HUES48 (cell line): ENCODE measurements at regions not wholly inside any gene's neighbourhood (a gene's known extent, or its start where the extent isn't known, plus 50 kb on each side); places are given as distances from the start of the nearest gene placed in this dataset.

Experiments used
- H3K27ac ChIP-seq: one replicate; pipeline ENCODE4 v1.7.0; 2013; ENCODE audit warnings: low read depth, low read length, inconsistent platforms
- H3K27me3 ChIP-seq: 2 replicates; pipeline ENCODE4 v1.6.1; 2013; ENCODE audit warnings: mild to moderate bottlenecking, low read length; ENCODE audit not compliant: control insufficient read depth, insufficient read depth
- H3K36me3 ChIP-seq: 2 replicates; pipeline ENCODE4 v1.6.1; 2013; ENCODE audit warnings: low read length; ENCODE audit not compliant: control insufficient read depth, insufficient read depth
- H3K4me1 ChIP-seq: 2 replicates; pipeline ENCODE4 v1.6.1; 2013; ENCODE audit warnings: mild to moderate bottlenecking, low read length; ENCODE audit not compliant: control insufficient read depth, insufficient read depth
- H3K4me3 ChIP-seq: 2 replicates; pipeline ENCODE4 v1.5.1; 2013; ENCODE audit warnings: mild to moderate bottlenecking, low read depth, low read length
- H3K9ac ChIP-seq: 2 replicates; pipeline ENCODE4 v1.6.1; 2013; ENCODE audit warnings: mild to moderate bottlenecking, low read depth, low read length, moderate library complexity
- H3K9me3 ChIP-seq: 2 replicates; pipeline ENCODE4 v1.6.1; 2013; ENCODE audit warnings: low read length; ENCODE audit not compliant: control insufficient read depth, insufficient read depth

DNA sequence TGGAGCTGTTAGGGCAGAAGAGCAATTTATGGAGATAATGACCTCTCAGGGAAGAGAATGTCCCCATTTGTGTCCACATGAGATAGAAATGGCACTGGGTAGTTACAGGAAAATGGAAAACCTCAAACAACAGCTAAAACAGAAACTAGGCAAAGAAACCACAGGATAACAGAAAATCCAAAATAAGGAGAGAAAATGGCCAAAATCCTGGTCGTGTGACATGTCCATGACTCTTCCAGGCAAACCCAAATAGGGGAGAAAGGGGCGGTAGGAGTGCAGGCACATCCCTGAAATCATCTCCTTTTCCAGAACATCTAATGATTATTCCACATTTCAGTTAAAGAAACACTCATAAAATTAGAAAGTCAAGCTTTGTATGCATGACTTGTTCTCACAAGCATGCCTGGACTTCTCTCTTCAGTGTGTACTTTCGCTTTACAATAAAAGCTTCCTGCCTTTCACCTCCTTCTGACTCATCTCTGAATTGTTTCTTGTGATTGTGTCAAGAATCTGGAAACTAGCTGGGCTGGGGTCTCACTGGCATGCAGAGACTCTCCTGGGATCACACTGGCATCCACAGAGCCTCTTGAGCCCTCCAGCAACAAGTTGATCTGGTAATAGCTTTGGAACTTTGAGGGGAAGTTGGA, 171.4 kb upstream of the ZP4 start:
- Histone ChIP-seq H3K4me3 (no peak overlapping the region), H3K9ac (no peak overlapping the region), H3K36me3 (no peaks in the 10 kb centered on the region), H3K9me3 (peaks cover 13% of the 10 kb centered on the region), H3K4me1 (no peaks in the 10 kb centered on the region), H3K27ac (no peak overlapping the region), H3K27me3 (no peaks in the 10 kb centered on the region)

DNA sequence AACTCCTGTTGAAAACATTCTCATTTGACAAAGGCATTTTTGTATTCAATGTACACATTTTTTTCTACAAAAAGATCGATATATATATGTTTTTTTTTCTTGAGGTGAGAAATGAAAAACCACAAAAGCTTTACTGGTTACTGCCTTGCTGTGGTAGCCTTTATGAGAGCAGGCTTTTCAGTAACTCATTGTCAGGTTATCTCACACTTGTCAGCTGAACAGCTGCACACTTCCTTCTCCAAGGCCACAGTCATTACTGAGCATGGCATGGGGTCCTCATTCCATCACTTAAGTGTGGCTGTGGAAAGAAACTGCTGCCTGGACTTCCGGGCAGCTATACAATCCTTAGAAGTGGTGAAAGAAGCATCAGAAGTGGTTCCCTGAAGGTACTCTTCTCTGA, 169.3 kb upstream of the ZP4 start:
- no peak overlapping the region for H3K4me3 ChIP-seq
- no peak overlapping the region for H3K9ac ChIP-seq
- no peak overlapping the region for H3K27ac ChIP-seq
- no peaks in the 10 kb centered on the region for H3K36me3 ChIP-seq
- H3K9me3 ChIP-seq: peaks cover 13% of the 10 kb centered on the region
- H3K4me1 ChIP-seq: no peaks in the 10 kb centered on the region
- no peaks in the 10 kb centered on the region for H3K27me3 ChIP-seq

DNA sequence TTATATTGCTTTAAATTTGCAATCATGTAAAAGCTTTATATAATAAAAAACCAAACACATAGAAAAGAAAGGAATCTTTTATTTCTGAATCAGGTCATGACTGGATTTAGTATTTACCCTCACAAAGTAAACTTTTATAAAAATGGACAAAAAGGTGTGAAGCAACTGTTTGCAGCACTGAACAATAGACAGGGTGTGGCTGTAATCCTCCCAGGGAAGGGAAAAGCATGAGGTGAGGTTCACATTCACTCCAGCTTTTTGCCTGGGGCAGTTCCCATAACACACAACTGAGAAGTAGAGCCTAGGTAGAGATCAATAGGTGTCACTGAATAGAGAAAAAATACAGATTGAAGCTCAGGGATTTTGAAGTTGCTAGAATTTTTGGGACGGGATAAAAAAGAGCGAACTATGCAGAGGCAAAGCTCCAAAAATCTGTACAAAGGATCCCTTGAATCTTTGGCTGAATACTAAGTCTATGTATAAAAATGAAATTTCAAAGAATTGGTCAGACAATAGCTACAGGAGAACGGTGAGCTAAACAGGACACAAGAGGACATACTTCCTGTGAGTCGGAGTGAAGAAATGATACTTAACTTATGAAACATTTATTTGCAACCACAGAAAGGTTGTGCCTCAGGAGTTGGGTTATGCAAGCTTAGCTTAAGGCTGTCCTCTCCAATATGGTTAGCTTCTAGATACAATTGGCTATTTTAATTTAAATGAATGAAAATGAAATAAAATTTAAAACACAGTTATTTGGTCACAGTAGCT, 162.0 kb upstream of the ZP4 start:
- no peak overlapping the region for H3K27ac ChIP-seq
- H3K9ac ChIP-seq: no peak overlapping the region
- H3K4me3 ChIP-seq: no peak overlapping the region
- no peaks in the 10 kb centered on the region for H3K27me3 ChIP-seq
- peaks cover 5% of the 10 kb centered on the region; the same call in 1 of the 2 replicates for H3K4me1 ChIP-seq
- H3K9me3 ChIP-seq: peaks cover 5% of the 10 kb centered on the region
- no peaks in the 10 kb centered on the region for H3K36me3 ChIP-seq

DNA sequence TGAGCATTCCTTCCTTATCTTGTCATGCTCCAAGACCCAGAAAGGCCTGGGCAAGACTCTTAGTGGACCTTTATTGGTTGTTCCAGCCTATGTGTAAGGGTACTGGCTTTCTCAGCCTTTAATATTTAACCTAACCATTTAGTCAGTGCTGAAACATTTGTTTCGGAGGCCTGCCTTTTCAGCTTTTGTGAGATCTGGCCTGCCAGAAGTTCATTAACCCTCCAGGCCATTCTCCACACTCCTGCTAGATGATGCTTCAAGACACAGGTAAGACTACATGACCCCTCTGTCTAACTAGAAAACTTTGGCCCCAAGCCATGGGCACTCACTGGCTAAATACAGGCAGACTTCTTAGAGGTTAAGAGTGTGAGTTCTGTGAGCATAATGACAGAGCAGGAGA, 138.4 kb upstream of the ZP4 start:
- no peaks in the 10 kb centered on the region for H3K36me3 ChIP-seq
- no peak overlapping the region for H3K27ac ChIP-seq
- H3K4me3 ChIP-seq: no peak overlapping the region
- no peak overlapping the region for H3K9ac ChIP-seq
- peaks cover 14% of the 10 kb centered on the region; the same call in 1 of the 2 replicates for H3K4me1 ChIP-seq
- peaks cover 5% of the 10 kb centered on the region; the same call in 1 of the 2 replicates for H3K9me3 ChIP-seq
- no peaks in the 10 kb centered on the region for H3K27me3 ChIP-seq

DNA sequence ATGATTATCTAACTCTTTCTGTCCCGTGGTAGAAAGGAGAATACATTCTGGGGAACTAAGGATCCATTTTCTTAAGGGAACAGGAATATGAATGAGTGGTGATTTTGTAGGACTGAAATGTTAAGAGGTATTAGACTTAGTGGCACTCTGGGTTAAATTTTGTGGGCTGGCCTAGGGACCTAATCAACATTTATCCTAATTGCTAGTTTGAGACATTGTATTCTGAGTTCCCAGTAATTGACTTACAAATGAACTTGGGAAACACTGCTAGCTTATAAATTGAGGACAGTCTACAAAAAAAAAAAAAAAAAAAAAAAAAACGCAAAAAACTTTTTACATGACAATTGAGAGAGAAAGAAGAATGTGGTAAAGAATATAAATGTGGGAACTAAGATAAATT, 136.6 kb upstream of the ZP4 start:
- Histone ChIP-seq H3K27ac (no peak overlapping the region), H3K4me1 (peaks cover 14% of the 10 kb centered on the region; the same call in 1 of the 2 replicates), H3K36me3 (no peaks in the 10 kb centered on the region), H3K9ac (no peak overlapping the region), H3K27me3 (no peaks in the 10 kb centered on the region), H3K9me3 (peaks cover 5% of the 10 kb centered on the region; the same call in 1 of the 2 replicates), H3K4me3 (no peak overlapping the region)

DNA sequence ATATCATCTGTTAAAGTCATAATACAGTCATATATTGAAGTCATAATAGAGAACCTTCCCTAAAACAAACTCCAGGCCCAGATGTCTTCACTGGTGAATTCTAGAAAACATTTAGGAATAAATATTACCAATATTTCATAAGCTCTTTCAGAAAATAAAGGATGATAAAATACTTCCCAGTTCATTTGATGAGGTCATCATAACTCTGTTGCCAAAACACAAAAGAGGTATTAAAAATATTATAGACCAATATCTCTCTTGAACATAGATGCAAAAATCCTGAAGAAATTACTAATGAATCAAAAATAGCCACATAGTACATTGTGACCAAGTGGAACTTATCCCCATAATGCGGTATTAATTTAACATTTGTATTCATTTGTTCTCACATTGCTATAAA, 132.4 kb upstream of the ZP4 start:
- no peak overlapping the region for H3K27ac ChIP-seq
- peaks cover 9% of the 10 kb centered on the region; the same call in 1 of the 2 replicates for H3K4me1 ChIP-seq
- peaks cover 5% of the 10 kb centered on the region; the same call in 1 of the 2 replicates for H3K9me3 ChIP-seq
- no peaks in the 10 kb centered on the region for H3K27me3 ChIP-seq
- no peak overlapping the region for H3K4me3 ChIP-seq
- H3K36me3 ChIP-seq: no peaks in the 10 kb centered on the region
- H3K9ac ChIP-seq: no peak overlapping the region

DNA sequence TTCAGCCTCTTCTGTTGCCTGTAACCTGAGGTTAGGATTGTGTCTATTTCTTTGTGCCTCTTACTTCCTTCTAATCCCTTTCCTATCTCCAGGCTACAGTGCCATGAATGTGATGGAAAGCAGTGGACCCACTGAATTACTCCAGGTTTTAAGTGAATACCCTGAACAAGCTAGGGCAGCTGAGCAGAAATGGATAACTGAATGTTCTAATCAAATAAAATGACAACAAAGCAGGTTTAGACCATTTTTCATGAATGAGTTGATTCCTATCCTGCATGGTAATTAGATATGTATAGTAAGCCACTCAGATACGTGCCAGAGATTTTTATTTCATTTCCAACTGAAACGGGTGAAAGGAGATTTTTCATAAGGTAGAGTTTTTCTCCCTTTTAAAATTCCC, 127.5 kb upstream of the ZP4 start:
- H3K27ac ChIP-seq: no peak overlapping the region
- no peaks in the 10 kb centered on the region for H3K36me3 ChIP-seq
- H3K27me3 ChIP-seq: no peaks in the 10 kb centered on the region
- H3K4me1 ChIP-seq: no peaks in the 10 kb centered on the region
- no peaks in the 10 kb centered on the region for H3K9me3 ChIP-seq
- H3K4me3 ChIP-seq: no peak overlapping the region
- H3K9ac ChIP-seq: no peak overlapping the region

DNA sequence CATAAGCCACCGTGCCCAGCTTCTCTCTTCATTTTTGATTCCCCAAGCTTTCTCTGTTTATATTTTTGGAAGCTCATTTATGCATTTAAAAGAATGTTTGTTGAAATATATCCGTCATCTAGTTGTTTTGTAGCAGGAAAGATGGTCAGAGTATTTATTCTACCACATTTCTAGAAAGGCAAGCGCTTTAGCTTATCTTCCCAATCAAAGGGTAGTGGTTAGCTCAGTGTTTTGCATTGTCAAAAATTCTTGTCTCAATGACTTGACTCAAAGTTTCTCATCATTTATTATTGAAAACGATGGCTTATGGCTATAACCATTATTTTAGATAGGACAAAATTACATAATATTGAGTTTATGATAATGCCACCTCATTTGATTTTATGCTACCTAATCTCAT, 116.1 kb upstream of the ZP4 start:
- Histone ChIP-seq H3K27me3 (no peaks in the 10 kb centered on the region), H3K36me3 (no peaks in the 10 kb centered on the region), H3K9me3 (no peaks in the 10 kb centered on the region), H3K4me3 (no peak overlapping the region), H3K4me1 (no peaks in the 10 kb centered on the region), H3K9ac (no peak overlapping the region), H3K27ac (no peak overlapping the region)

DNA sequence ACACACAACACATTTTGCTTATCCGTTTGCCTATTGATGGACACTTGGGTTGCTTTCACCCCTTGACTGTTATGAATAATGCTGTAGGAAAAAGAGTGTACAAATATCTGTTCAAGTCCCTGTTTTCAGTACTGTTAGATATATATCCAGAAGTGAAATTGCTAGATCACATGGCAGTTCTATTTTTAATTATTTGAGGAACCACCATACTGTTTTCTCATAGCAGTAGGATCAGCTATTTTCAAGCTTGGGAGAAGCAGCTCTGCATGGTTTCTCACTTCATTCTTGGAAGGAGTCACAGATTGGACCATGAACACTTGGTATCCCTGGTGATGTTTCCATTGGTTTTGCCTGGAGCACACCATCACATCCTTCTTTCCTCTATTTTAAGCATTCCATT, 114.4 kb upstream of the ZP4 start:
- Histone ChIP-seq H3K9me3 (no peaks in the 10 kb centered on the region), H3K9ac (no peak overlapping the region), H3K27me3 (no peaks in the 10 kb centered on the region), H3K4me1 (peaks cover 3% of the 10 kb centered on the region; the same call in 1 of the 2 replicates), H3K4me3 (no peak overlapping the region), H3K27ac (no peak overlapping the region), H3K36me3 (no peaks in the 10 kb centered on the region)

DNA sequence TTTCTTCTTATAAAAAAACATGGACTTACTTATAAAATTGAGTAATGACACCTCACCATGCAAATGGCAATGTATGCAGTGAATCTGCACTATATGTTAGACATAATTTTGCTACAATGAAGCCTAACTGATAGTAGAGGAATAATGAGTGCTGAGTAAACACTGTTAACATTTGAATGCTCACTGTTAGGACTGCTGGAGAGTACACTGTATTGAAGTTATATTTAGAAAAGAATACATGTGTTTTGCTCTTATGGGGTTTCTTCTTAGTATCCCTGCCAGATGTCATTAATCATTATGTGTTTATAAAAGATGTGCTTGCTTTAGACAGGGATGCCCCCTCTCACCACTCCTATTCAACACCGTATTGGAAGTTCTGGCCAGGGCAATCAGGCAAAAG, 111.1 kb upstream of the ZP4 start:
- Histone ChIP-seq H3K27me3 (no peaks in the 10 kb centered on the region), H3K36me3 (no peaks in the 10 kb centered on the region), H3K4me3 (no peak overlapping the region), H3K27ac (no peak overlapping the region), H3K9ac (no peak overlapping the region), H3K9me3 (no peaks in the 10 kb centered on the region), H3K4me1 (peaks cover 16% of the 10 kb centered on the region; the same call in 1 of the 2 replicates)

DNA sequence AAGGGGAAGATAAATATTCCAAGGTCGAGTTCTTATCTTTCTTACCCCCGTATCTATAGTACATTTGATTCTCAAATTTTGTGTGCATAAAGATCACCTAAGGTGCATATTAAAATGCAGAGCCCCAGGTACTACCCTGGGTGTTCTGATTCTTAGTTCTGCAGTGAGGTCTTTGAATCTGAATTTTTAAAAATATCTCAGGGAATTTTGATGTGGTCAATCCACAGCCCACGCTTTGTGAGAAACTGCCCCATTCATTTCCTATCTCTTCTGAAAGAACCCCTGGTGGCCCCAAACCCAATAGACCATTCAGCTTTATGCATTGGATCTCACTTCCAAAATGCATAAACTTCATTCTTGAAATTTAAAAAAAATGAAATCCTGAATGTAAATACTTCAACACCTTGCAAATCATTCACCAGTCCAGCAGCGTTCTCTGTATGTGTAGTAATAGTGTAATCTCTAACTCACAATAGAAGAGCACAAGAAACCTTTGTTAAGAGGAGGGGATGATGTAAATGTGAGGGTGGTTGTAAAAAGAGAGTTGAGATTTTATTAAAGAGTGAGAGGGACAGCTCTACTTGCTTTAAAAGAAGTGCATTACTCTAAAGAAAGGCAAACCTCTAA, 108.8 kb upstream of the ZP4 start:
- Histone ChIP-seq H3K4me3 (no peak overlapping the region), H3K27me3 (no peaks in the 10 kb centered on the region), H3K27ac (no peak overlapping the region), H3K4me1 (peaks cover 16% of the 10 kb centered on the region; the same call in 1 of the 2 replicates), H3K36me3 (no peaks in the 10 kb centered on the region), H3K9me3 (no peaks in the 10 kb centered on the region), H3K9ac (no peak overlapping the region)
